ENCODE measurements at regions not wholly inside any gene's neighbourhood (a gene's known extent, or its start where the extent isn't known, plus 50 kb on each side); places are given as distances from the start of the nearest gene placed in this dataset.

DNA sequence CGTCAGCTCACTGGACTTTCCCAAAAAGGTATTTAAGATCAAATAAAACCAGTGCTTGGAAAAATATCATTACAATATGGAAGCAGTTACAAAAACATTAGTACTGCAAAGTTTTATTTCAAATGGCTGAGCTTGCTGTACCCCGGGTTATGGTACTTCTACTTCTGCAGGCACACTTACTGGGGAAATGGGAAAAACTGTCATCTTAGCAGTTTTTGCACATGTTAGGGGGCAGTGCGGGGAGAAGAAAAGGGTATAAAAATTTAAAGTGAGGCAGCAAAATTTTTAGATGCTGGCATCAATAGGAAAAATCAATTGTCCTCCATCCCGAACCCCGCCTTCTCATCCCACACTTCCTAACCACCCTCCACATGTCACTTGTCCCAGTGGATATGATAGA lies 133.4 kb downstream of the ATG4C start:
- Histone ChIP-seq H3K4me3 (ENCODE audit: low read length) (no peak overlapping the region), H3K4me2 (ENCODE audit: low read length) (no peak overlapping the region)

GRCh38 chr1:62917805-62918204 lies 133.9 kb downstream of the ATG4C start:
- no peak overlapping the region for H3K4me3 ChIP-seq (ENCODE audit: low read length)
- H3K27me3 ChIP-seq (ENCODE audit: control insufficient read depth, insufficient read depth, low read length), result peaks cover 26% of the 10 kb centered on the region
- H3K9me3 ChIP-seq (replicated peaks; ENCODE audit: low read length), result no peaks in the 10 kb centered on the region
- no peak overlapping the region for H3K4me2 ChIP-seq (ENCODE audit: low read length)
- H3K4me1 ChIP-seq (ENCODE audit: control insufficient read depth, insufficient read depth, low read length), result no peaks in the 10 kb centered on the region
- H3K9ac ChIP-seq (ENCODE audit: low read depth, low read length), result no peak overlapping the region
- no peaks in the 10 kb centered on the region for H3K36me3 ChIP-seq (ENCODE audit: insufficient read depth, low read length)

More for the DNA sequence above, 133.4 kb downstream of the ATG4C start:
- H3K27me3 ChIP-seq (ENCODE audit: control insufficient read depth, insufficient read depth, low read length), result peaks cover 26% of the 10 kb centered on the region
- H3K4me1 ChIP-seq (ENCODE audit: control insufficient read depth, insufficient read depth, low read length), result no peaks in the 10 kb centered on the region
- no peak overlapping the region for H3K9ac ChIP-seq (ENCODE audit: low read depth, low read length)
- no peaks in the 10 kb centered on the region for H3K9me3 ChIP-seq (replicated peaks; ENCODE audit: low read length)
- H3K36me3 ChIP-seq (ENCODE audit: insufficient read depth, low read length), result no peaks in the 10 kb centered on the region

GRCh38 chr1:62918700-62919099 lies 134.8 kb downstream of the ATG4C start:
- no peaks in the 10 kb centered on the region for H3K9me3 ChIP-seq (replicated peaks; ENCODE audit: low read length)
- no peaks in the 10 kb centered on the region for H3K4me1 ChIP-seq (ENCODE audit: control insufficient read depth, insufficient read depth, low read length)
- peaks cover 21% of the 10 kb centered on the region for H3K27me3 ChIP-seq (ENCODE audit: control insufficient read depth, insufficient read depth, low read length)
- H3K9ac ChIP-seq (ENCODE audit: low read depth, low read length), result no peak overlapping the region
- no peaks in the 10 kb centered on the region for H3K36me3 ChIP-seq (ENCODE audit: insufficient read depth, low read length)
- no peak overlapping the region for H3K4me2 ChIP-seq (ENCODE audit: low read length)
- H3K4me3 ChIP-seq (ENCODE audit: low read length), result no peak overlapping the region

- Histone ChIP-seq H3K4me1 (ENCODE audit: control insufficient read depth, insufficient read depth, low read length) (no peaks in the 10 kb centered on the region), H3K27me3 (ENCODE audit: control insufficient read depth, insufficient read depth, low read length) (peaks cover 14% of the 10 kb centered on the region), H3K36me3 (ENCODE audit: insufficient read depth, low read length) (no peaks in the 10 kb centered on the region), H3K4me2 (ENCODE audit: low read length) (no peak overlapping the region), H3K4me3 (ENCODE audit: low read length) (no peak overlapping the region), H3K9ac (ENCODE audit: low read depth, low read length) (no peak overlapping the region), H3K9me3 (replicated peaks; ENCODE audit: low read length) (no peaks in the 10 kb centered on the region)
Observed at GRCh38 chr1:62922006-62922405, 138.1 kb downstream of the ATG4C start.

DNA sequence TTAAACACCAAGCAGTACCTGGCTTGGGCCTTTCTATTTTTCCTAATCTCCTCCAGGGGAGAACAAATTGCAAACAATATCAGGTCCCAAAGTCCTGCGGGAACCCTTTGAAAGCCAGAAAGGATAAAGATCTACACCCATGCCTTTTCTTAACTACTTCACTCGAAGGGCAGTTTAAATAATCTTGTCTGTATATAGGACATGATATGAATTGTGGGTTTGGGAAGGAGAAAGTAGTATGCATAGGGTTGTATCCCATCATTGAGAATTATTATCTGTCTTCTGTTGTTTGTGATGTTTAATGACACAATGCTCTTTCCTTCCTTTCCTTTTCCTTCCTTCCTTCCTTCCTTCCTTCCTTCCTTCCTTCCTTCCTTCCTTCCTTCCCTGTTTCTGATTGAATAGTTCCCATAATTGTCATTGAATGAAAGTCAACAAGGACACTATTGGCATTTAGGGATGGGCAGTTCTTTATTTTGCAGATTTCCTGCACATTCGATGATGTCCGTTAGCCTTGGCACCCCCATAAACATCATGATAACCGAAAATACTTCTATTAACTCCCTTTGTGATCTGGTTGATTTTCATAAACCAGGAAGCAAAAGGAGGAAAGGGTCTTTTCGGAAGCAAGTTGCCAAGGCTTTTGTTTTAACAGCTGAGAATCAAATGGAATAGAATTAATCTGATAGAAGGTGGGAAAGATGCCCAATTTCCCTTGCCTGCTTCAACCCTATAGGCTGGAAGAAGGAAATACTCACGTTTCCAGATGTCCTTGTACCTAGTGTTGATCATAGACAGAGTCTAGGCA lies 141.3 kb downstream of the ATG4C start:
- Histone ChIP-seq H3K4me1 (ENCODE audit: control insufficient read depth, insufficient read depth, low read length) (no peaks in the 10 kb centered on the region), H3K27me3 (ENCODE audit: control insufficient read depth, insufficient read depth, low read length) (peaks cover 17% of the 10 kb centered on the region), H3K4me3 (ENCODE audit: low read length) (no peak overlapping the region), H3K9ac (ENCODE audit: low read depth, low read length) (no peak overlapping the region), H3K36me3 (ENCODE audit: insufficient read depth, low read length) (no peaks in the 10 kb centered on the region), H3K9me3 (replicated peaks; ENCODE audit: low read length) (no peaks in the 10 kb centered on the region), H3K4me2 (ENCODE audit: low read length) (no peak overlapping the region)

DNA sequence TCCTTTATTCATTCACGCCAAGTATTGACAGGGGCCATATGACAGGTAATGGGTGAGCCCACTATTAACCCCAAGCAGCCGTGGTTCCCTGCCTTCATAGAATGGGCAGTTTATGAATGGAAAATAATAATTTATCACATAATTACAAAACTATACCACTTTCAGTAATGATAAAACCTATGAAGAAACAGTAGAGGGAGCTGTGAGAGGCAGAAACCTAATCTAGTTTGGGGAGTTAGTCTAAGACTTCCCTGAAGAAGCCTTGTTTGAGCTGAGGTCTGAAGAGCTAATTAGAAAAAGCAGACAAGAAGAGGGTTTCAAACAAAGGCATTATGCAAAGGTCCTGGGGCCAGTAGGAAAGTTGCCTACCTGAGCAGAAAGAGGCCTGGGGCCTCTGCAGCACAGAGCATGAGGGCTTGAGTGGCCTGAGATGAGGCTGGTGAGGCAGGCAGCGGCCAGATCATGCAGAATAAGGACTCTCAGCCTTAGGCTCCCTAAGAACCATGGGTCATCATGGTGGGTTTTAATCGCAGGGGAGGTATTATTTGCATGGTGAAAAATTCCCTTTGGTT lies 142.8 kb downstream of the ATG4C start:
- Histone ChIP-seq H3K4me1 (ENCODE audit: control insufficient read depth, insufficient read depth, low read length) (no peaks in the 10 kb centered on the region), H3K9me3 (replicated peaks; ENCODE audit: low read length) (no peaks in the 10 kb centered on the region), H3K4me2 (ENCODE audit: low read length) (no peak overlapping the region), H3K4me3 (ENCODE audit: low read length) (no peak overlapping the region), H3K36me3 (ENCODE audit: insufficient read depth, low read length) (no peaks in the 10 kb centered on the region), H3K27me3 (ENCODE audit: control insufficient read depth, insufficient read depth, low read length) (peaks cover 20% of the 10 kb centered on the region), H3K9ac (ENCODE audit: low read depth, low read length) (no peak overlapping the region)

GRCh38 chr1:62928885-62929284 lies 145.0 kb downstream of the ATG4C start:
- H3K27me3 ChIP-seq (ENCODE audit: control insufficient read depth, insufficient read depth, low read length), result peaks cover 26% of the 10 kb centered on the region

DNA sequence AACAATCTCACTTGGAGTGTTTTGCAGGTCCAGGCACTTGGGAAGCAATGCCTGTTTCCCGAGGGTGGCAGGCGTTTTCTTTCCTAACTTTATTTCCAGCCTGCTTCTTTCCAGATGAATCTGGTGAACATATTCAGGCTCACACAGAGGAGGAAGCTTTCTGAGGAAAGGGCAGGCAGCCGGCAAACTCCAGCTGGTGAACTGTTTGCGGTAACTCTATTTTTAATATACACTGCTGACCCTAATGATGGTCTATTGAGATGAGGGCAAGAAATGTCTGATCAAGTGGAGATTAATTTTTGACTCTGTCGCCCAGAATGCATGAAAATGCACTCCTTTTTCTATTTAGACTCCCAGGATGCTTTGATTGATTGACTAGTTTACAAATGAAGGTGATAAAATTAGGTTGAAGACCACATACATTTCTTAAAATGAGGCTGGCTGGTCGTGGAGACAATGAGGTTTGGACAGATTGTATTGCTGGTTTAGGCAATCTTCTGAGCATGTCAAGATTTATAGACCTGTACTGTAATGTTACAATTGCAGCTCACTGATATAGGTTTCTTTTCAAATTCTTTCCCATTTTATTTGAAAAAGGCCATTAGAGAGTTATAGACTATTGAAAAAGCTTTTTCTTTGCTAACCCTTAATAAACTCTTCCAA lies 153.8 kb downstream of the ATG4C start:
- Histone ChIP-seq H3K36me3 (ENCODE audit: insufficient read depth, low read length) (no peaks in the 10 kb centered on the region), H3K4me2 (ENCODE audit: low read length) (no peak overlapping the region), H3K27me3 (ENCODE audit: control insufficient read depth, insufficient read depth, low read length) (peaks cover 32% of the 10 kb centered on the region), H3K9me3 (replicated peaks; ENCODE audit: low read length) (no peaks in the 10 kb centered on the region), H3K9ac (ENCODE audit: low read depth, low read length) (no peak overlapping the region), H3K4me1 (ENCODE audit: control insufficient read depth, insufficient read depth, low read length) (no peaks in the 10 kb centered on the region), H3K4me3 (ENCODE audit: low read length) (no peak overlapping the region)

More at GRCh38 chr1:62928885-62929284, 145.0 kb downstream of the ATG4C start:
- no peaks in the 10 kb centered on the region for H3K9me3 ChIP-seq (replicated peaks; ENCODE audit: low read length)
- no peaks in the 10 kb centered on the region for H3K4me1 ChIP-seq (ENCODE audit: control insufficient read depth, insufficient read depth, low read length)
- H3K4me3 ChIP-seq (ENCODE audit: low read length), result no peak overlapping the region
- H3K36me3 ChIP-seq (ENCODE audit: insufficient read depth, low read length), result no peaks in the 10 kb centered on the region
- no peak overlapping the region for H3K9ac ChIP-seq (ENCODE audit: low read depth, low read length)
- no peak overlapping the region for H3K4me2 ChIP-seq (ENCODE audit: low read length)

GRCh38 chr1:62941780-62942179 lies 157.8 kb downstream of the ATG4C start:
- H3K36me3 ChIP-seq (ENCODE audit: insufficient read depth, low read length), result no peaks in the 10 kb centered on the region
- no peaks in the 10 kb centered on the region for H3K4me1 ChIP-seq (ENCODE audit: control insufficient read depth, insufficient read depth, low read length)
- H3K4me3 ChIP-seq (ENCODE audit: low read length), result no peak overlapping the region
- no peak overlapping the region for H3K4me2 ChIP-seq (ENCODE audit: low read length)
- H3K27me3 ChIP-seq (ENCODE audit: control insufficient read depth, insufficient read depth, low read length), result peaks cover 30% of the 10 kb centered on the region
- H3K9ac ChIP-seq (ENCODE audit: low read depth, low read length), result no peak overlapping the region
- no peaks in the 10 kb centered on the region for H3K9me3 ChIP-seq (replicated peaks; ENCODE audit: low read length)

DNA sequence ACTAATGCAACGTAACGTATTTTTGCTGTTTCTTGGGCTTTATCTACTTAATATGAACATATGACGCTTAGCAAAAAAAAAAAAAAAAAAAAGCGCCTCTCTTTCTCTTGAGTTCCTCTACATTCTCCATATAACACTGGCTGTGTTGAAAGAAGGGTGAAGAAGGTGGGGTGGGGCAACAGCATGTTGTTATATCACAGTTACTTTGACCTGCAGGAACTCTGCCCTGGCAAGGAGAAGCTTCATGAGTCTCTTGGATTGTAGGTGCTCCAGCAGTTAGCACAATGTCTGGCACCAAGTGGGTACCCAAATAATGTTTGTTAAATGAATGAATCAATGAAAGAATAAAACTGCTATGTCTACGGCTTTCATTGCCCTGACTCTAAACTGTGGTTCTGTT lies 162.6 kb downstream of the ATG4C start:
- Histone ChIP-seq H3K9me3 (replicated peaks; ENCODE audit: low read length) (no peaks in the 10 kb centered on the region), H3K4me3 (ENCODE audit: low read length) (no peak overlapping the region), H3K27me3 (ENCODE audit: control insufficient read depth, insufficient read depth, low read length) (peaks cover 39% of the 10 kb centered on the region), H3K36me3 (ENCODE audit: insufficient read depth, low read length) (no peaks in the 10 kb centered on the region), H3K4me2 (ENCODE audit: low read length) (no peak overlapping the region), H3K9ac (ENCODE audit: low read depth, low read length) (no peak overlapping the region), H3K4me1 (ENCODE audit: control insufficient read depth, insufficient read depth, low read length) (no peaks in the 10 kb centered on the region)

GRCh38 chr1:62951428-62951827 lies 167.5 kb downstream of the ATG4C start:
- peaks cover 57% of the 10 kb centered on the region for H3K27me3 ChIP-seq (ENCODE audit: control insufficient read depth, insufficient read depth, low read length)
- no peaks in the 10 kb centered on the region for H3K4me1 ChIP-seq (ENCODE audit: control insufficient read depth, insufficient read depth, low read length)
- no peaks in the 10 kb centered on the region for H3K9me3 ChIP-seq (replicated peaks; ENCODE audit: low read length)
- H3K4me2 ChIP-seq (ENCODE audit: low read length), result no peak overlapping the region
- no peak overlapping the region for H3K4me3 ChIP-seq (ENCODE audit: low read length)
- H3K9ac ChIP-seq (ENCODE audit: low read depth, low read length), result no peak overlapping the region
- H3K36me3 ChIP-seq (ENCODE audit: insufficient read depth, low read length), result no peaks in the 10 kb centered on the region

All from skeletal muscle satellite cell (primary cell).